Cardiac septum (tissue), 1 donor: ENCODE measurements at regions not wholly inside any gene's neighbourhood (a gene's known extent, or its start where the extent isn't known, plus 50 kb on each side); places are given as distances from the start of the nearest gene placed in this dataset.
"Not testable (repeated sequence)": the region's sequence is repeated elsewhere in the genome, so short reads cannot be mapped to it uniquely, and the experiment has no call there.

Experiments used
- DNase-seq: peaks from one replicate; pipeline ENCODE4 v3.0.0-alpha.2; 2020; ENCODE audit warnings: low spot score
- intact Hi-C: fragments of 100-400 bp; cut with DNase I; formaldehyde crosslinking; loops from one replicate; pipeline ENCODE4 v1.14.0; 2022
- donor health status: DM: no; HTN: no; CAD: no.

DNA sequence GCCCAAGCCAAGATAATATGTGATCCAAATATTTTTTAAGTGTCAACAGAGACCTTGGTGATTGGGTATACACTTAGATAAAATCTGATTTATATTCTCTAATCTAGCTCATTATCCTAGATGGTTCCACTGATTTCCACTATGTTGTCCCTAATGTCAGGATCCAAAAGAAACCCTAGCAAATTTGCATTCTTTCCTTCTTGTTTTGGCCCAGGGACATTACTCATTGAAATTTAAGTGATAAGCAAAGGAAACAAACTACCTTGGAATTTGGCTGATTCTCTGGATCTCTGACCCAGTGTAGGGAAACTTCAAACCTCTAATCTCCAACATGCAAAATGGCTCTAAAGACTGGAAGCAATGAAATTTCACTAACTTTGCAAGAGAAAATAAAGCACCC lies 179.8 kb upstream of the MEIS1 start:
- intact Hi-C loops, result no loop called here
- DNase-seq, result no peak

GRCh38 chr2:66253066-66253465 lies 181.9 kb upstream of the MEIS1 start:
- intact Hi-C loops, result no loop called here
- DNase-seq, result no peak

- no peak for DNase-seq
- intact Hi-C loops, result no loop called here
Measured at GRCh38 chr2:66252109-66252508, 182.8 kb upstream of the MEIS1 start.

DNA sequence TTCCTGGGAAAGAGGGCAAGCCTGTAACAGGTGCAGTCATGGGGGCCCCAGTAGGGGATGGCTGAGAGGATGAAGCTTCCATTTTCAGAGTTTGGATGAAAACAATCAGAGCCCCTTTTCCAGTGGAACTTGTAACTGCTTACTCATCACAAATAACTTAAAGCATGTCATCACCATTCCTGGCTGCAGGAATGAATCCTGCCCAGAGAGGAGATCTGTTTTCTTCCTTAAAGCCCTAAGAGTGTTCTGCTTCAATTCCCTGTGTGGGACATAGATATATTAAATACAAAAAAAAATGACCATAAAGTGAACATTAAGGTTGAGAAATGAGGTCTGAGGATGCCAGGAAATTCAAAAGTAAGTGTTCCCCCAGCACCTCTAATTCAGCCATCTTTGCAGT lies 183.4 kb upstream of the MEIS1 start:
- intact Hi-C loops, result no loop called here
- DNase-seq, result no peak

DNA sequence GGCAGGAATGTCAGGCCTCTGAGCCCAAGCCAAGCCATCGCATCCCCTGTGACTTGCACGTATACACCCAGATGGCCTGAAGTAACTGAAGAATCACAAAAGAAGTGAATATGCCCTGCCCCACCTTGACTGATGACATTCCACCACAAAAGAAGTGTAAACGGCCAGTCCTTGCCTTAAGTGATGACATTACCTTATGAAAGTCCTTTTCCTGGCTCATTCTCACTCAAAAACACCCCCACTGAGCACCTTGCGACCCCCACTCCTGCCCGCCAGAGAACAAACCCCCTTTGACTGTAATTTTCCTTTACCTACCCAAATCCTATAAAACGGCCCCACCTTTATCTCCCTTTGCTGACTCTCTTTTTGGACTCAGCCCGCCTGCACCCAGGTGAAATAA lies 185.8 kb upstream of the MEIS1 start:
- intact Hi-C loops, DNase-seq: not testable (repeated sequence)

- intact Hi-C loops, DNase-seq: not testable (repeated sequence)
Measured at GRCh38 chr2:66243809-66244208, 191.1 kb upstream of the MEIS1 start.

GRCh38 chr2:66242888-66243287 lies 192.0 kb upstream of the MEIS1 start:
- DNase-seq, intact Hi-C loops: not testable (repeated sequence)

GRCh38 chr2:66242099-66242789 lies 192.7 kb upstream of the MEIS1 start:
- intact Hi-C loops, result no loop called here

GRCh38 chr2:66240286-66240685 lies 194.6 kb upstream of the MEIS1 start:
- intact Hi-C loops, result no loop called here
- no peak for DNase-seq

More at GRCh38 chr2:66242099-66242789, 192.7 kb upstream of the MEIS1 start:
- no peak for DNase-seq

GRCh38 chr2:66239655-66240054 lies 195.3 kb upstream of the MEIS1 start:
- intact Hi-C loops, result no loop called here

DNA sequence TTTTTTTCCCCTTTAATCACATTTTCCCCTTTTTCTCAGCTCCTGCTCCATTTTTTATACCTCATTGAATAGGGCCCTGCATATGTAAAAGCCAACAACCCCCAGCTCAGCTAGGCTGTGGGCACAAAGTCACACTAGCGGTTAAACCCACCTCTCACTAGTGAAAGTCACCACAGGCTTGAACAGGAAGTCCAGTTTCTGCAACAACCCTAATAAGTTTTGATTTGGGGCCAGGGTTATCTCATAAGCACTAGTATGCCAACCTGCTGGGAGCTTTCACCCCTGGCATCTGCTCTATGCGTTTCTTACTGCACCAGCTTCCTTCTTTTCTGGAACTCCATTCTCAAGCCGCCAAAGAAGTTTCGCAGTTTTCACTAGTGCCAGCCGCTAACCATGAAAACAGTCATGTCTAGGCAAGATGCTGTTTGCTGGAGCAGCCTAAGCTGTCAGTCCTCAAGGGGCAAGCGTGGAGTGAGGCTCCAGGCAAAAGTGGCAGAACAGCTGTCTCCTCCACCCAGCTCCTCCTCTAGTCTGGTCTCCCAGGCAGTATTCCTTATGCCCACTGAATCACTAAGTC lies 197.0 kb upstream of the MEIS1 start:
- intact Hi-C loops, result no loop called here
- no peak for DNase-seq

More at GRCh38 chr2:66239655-66240054, 195.3 kb upstream of the MEIS1 start:
- DNase-seq, result no peak

GRCh38 chr2:66236816-66237802 lies 197.8 kb upstream of the MEIS1 start:
- intact Hi-C loops, result no loop called here
- no peak for DNase-seq

DNA sequence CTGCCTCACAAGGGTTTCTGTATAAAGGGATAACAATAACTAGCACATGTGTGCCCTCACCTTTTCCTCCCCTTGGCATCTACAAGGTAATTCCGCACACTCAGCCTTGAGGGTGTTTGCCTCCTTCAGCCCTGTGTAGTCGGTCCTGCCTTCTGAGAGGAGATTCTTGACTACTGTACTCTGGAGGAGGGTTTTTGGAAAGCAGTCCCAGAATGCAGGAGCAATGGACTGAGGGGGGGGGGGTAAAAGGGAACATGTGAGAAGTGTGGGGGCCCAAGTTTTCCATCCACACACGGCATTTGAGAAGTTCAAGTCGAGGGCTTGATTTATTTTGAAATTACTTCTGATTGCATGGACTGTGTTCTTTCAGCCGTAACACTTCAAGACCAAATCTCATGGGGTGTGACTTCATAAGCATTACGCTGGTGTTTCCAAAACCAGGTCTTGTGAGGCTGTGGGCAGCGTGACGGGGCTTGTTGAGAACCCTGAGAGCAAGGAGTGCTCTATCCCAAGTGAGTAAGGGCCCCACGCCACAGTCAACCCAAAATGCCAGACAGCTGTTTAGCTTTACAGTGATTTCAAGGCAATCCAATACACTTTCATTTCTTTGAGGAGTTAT lies 198.7 kb upstream of the MEIS1 start:
- DNase-seq, result no peak

DNA sequence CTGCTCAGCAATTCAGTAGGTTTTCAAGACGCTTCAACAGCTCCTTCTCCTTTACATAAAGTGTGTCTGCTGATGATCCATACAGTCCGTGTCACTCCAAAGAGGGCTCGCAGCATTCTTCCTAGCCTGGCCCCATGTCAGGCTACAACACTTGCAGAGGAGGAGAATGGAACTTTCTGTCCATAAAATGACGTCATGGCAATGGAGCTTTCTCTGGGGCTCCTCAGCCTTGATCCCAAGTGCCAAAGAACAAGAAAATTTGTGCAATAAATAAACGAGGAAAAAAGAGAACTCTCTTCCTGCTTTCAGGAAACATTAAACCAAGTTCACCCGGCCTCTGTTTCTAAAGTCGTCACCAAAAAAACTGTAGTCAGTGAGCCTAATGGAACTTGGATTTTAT lies 199.5 kb upstream of the MEIS1 start:
- intact Hi-C loops, result no loop called here
- DNase-seq, result no peak

More for the DNA sequence above, 198.7 kb upstream of the MEIS1 start:
- intact Hi-C loops, result no loop called here

DNA sequence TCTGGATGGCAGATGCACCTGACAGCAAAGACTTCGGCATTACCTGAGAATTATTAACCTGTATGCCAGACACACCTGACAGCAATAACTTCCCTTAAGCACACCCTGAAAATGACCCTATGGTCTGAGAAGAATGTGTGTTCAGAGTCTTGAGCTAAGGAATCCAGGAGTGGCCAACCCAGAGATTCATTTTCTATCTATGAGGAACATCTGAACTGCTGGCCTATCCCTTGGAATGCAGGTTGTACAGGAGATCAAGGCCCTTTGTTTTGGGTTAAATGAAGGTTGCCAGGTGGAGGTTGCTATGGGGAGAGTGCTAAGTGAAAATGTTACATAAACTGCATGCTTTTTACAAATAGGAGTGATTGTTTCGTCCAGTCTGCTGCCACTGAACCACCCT lies 200.9 kb upstream of the MEIS1 start:
- DNase-seq, result no peak
- intact Hi-C loops, result no loop called here

- DNase-seq, result no peak
- intact Hi-C loops, result no loop called here
Measured at GRCh38 chr2:66228128-66228547, 206.8 kb upstream of the MEIS1 start.

DNA sequence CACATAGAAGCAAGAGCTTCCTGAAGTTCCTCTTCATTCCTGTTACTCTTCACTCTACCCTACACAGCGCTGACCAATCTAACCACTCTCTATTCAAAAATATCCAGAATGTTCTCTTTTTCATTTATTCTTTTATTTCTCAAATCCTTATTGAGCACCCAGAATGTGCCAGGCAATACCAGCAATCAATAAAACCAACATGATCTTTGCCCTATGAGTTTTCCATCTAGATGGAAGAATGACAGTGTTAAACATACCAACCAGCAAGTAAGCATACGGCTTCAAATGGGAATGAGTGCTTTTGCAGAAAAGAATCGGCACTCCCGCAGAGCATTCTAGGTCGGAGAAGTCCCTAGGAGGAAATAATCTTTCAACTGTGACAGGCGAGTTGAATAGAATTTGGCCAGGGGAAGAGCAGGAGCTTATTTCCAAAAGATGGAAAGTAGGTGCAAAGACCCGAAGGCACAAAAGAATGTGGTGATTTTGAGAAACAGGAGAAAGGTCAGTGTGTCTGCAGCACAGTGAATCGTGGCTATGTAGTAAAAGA lies 217.8 kb upstream of the MEIS1 start:
- DNase-seq, result no peak
- intact Hi-C loops, result no loop called here

- intact Hi-C loops, result no loop called here
Measured at GRCh38 chr2:66212749-66213148, 222.2 kb upstream of the MEIS1 start.

DNA sequence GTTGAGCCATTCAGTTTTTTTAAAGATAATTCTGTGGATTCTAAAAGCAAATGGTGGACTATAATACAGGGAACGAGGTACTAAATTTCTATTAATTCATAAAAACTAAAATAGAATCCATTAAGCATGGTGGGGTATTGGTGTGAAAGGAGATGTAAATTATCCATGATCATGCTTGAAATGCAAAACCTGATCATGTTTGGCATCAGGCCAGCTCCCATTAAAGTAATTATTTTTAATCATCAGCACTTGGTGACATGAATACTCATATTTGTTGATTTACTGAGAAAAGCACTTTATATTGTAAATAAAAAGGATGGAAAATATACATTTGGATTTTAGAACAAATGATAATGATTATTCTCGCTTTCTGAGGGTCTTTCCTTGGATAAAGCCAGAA lies 232.3 kb upstream of the MEIS1 start:
- intact Hi-C loops, result no loop called here
- DNase-seq, result no peak

More at GRCh38 chr2:66212749-66213148, 222.2 kb upstream of the MEIS1 start:
- DNase-seq, result no peak

DNA sequence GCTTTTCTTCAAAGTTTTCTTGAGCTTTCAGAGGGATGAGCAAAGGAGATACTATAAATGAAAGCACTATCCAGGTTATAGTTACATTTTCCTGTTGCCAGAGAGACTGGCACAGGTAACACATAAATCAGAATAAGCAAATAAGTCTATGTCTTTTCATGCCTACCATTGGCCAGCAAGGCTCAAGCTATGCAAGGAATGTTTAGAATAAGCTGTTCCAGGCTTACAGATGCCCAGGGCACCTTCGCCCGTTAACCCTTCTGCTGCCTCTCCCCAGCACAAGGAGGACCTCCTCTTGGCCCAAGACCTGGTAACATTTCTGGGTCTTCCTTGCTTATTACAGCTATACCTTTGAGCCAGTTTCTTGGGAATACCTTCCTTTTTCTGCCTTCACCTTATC lies 233.7 kb upstream of the MEIS1 start:
- intact Hi-C loops, result no loop called here
- DNase-seq, result no peak
